ENCODE measurements at regions not wholly inside any gene's neighbourhood (a gene's known extent, or its start where the extent isn't known, plus 50 kb on each side); places are given as distances from the start of the nearest gene placed in this dataset.

GRCh38 chr14:75366963-75367362 is 60.9 kb upstream of the JDP2 start:
- no peak for TF ChIP-seq EZH2 (IDR thresholded peaks at IDR 0.05; ENCODE audit: borderline replicate concordance, low read length)
- no peak for TF ChIP-seq CTCF (conservative IDR thresholded peaks at IDR 0.05 in 1 of 2, IDR thresholded peaks at IDR 0.05 in 1 of 2; ENCODE audit: extremely low read depth in 1 of 2, insufficient read depth in 1 of 2, low read depth in 1 of 2, low read length in 2 of 2)
